ENCODE measurements at regions not wholly inside any gene's neighbourhood (a gene's known extent, or its start where the extent isn't known, plus 50 kb on each side); places are given as distances from the start of the nearest gene placed in this dataset.

DNA sequence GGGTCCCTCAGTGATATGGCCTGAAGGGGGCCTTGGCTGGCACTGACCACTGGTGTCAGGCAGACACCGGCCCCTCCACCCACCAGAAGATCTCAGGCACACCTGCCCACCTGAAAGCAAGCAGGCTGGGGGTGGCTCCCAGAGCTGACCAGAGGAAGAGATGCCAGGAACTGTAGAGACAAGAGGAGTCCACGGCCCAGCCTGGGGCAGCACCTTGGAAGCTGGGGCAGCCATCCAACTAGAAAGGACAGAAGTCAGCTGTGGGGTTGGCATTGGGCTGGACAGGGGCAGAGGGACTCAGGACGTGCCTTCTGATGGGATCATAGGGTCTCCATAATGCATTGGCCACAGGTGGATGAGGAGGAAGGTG, 144.3 kb downstream of the ZNF248 start:
- WGBS (ENCODE audit: low lambda C conversion rate, missing lambda C conversion rate), result 70% methylated on average over 3 of the region's 3 CpGs

DNA sequence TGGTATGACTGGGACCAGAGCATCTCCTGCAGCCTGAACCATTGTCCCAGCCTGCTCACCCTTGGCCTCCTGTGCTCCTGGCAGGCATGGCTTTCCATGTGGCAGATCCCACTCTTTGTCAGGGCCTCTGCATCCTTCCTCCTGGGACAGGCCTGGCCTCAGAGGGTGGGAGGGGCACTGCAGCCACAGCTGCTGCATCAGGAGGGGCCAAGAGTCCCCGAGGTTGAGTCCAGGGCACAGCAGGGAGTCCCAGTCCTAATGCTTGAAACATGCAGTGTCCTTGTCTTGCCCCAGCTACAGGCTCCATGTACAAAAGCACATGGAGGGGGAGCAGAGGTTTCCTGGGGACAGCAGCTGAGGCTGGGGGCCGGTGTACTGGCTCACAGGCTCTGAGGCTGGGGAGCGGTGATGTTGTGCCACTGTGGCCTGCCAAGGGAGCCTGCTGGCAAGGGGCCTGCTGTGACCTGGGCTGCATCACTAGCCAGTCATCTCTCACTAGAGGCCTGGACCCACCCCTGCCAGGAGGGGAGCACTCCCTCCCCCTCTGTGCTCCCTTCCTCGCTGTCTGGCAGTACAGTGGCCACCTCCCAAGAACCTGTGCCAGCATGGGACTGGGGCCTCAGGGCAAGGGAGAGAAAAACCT, 144.8 kb downstream of the ZNF248 start:
- 73% methylated on average over 4 of the region's 4 CpGs for WGBS (ENCODE audit: low lambda C conversion rate, missing lambda C conversion rate)

More for the DNA sequence above, 144.3 kb downstream of the ZNF248 start:
- DNase-seq (ENCODE audit: low spot score), result no peak
- no peak overlapping the region for H3K4me3 ChIP-seq
- H3K9me2 ChIP-seq (replicated peaks; ENCODE audit: insufficient read depth), result no peaks in the 10 kb centered on the region
- H3K27me3 ChIP-seq, result no peaks in the 10 kb centered on the region
- H3K4me1 ChIP-seq (ENCODE audit: insufficient read depth), result no peaks in the 10 kb centered on the region
- no peaks in the 10 kb centered on the region for H3K36me3 ChIP-seq (replicated peaks; ENCODE audit: insufficient read depth, low read depth)
- H3K27ac ChIP-seq, result no peak overlapping the region
- no peaks in the 10 kb centered on the region for H3K9me3 ChIP-seq (ENCODE audit: low read depth)
- no peak overlapping the region for H3K4me2 ChIP-seq
- no peaks in the 10 kb centered on the region for H3K79me2 ChIP-seq
- no peaks in the 10 kb centered on the region for H4K20me1 ChIP-seq (ENCODE audit: insufficient read depth, poor library complexity, severe bottlenecking)
- TF ChIP-seq EZH2phosphoT487 (IDR thresholded peaks at IDR 0.05; ENCODE audit: low read depth, severe bottlenecking, unreplicated experiment) (no peak), EZH2 (IDR thresholded peaks at IDR 0.05; ENCODE audit: borderline replicate concordance) (no peak)
- TF ChIP-seq, protein P1, sequence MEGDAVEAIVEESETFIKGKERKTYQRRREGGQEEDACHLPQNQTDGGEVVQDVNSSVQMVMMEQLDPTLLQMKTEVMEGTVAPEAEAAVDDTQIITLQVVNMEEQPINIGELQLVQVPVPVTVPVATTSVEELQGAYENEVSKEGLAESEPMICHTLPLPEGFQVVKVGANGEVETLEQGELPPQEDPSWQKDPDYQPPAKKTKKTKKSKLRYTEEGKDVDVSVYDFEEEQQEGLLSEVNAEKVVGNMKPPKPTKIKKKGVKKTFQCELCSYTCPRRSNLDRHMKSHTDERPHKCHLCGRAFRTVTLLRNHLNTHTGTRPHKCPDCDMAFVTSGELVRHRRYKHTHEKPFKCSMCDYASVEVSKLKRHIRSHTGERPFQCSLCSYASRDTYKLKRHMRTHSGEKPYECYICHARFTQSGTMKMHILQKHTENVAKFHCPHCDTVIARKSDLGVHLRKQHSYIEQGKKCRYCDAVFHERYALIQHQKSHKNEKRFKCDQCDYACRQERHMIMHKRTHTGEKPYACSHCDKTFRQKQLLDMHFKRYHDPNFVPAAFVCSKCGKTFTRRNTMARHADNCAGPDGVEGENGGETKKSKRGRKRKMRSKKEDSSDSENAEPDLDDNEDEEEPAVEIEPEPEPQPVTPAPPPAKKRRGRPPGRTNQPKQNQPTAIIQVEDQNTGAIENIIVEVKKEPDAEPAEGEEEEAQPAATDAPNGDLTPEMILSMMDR (IDR thresholded peaks at IDR 0.05; ENCODE audit: poor library complexity), result no peak
- no peak overlapping the region for H2AFZ ChIP-seq

DNA sequence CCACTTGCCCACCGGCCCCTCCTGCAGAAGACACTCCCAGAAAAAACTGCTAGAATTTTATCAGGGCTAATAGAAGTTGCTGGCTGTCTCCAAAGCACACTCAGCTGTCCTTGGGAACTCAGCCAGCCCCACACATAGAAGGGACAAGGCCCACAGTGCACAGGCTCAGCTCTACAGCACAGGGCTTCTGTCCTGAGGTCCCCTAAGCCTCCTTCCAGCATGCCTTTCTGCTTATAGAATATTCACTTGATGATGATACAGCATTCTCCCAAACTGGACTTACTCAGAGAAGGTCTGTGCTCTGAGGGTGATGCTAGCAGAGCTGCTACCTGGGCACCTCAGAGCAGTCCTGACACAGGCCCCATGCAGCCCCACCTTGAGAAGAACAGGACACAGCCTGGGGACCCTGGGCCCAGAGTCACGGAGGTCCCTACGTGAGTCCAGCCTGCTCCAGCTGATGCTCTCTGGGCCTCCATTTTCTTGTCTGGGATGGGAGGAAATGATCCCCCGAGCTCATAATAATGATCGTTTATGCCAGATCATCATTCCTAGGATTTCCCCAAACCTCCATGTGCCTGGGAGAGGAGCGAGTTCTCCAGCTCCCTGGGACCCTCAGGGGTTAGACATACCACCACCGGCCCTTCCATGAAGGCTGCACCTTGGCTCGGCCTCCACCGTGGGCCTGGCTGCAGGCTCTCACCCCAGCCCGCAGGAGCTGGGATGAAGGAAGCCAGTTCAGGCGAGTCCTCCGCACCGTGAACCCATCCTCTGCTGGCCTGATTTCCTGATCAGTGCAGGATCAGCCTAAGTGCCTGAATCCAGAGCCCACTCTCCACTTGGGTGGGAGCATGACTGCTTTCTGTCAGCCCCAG, 145.6 kb downstream of the ZNF248 start:
- Histone ChIP-seq H2AFZ (no peak overlapping the region), H3K4me3 (no peak overlapping the region), H3K27ac (no peak overlapping the region), H3K79me2 (no peaks in the 10 kb centered on the region), H4K20me1 (ENCODE audit: insufficient read depth, poor library complexity, severe bottlenecking) (no peaks in the 10 kb centered on the region), H3K4me2 (no peak overlapping the region), H3K9me2 (replicated peaks; ENCODE audit: insufficient read depth) (no peaks in the 10 kb centered on the region), H3K4me1 (ENCODE audit: insufficient read depth) (no peaks in the 10 kb centered on the region), H3K36me3 (replicated peaks; ENCODE audit: insufficient read depth, low read depth) (no peaks in the 10 kb centered on the region), H3K27me3 (no peaks in the 10 kb centered on the region), H3K9me3 (ENCODE audit: low read depth) (no peaks in the 10 kb centered on the region)
- DNase-seq (ENCODE audit: low spot score), result no peak
- 80% methylated on average over 13 of the region's 13 CpGs for WGBS (ENCODE audit: low lambda C conversion rate, missing lambda C conversion rate)
- no peak for TF ChIP-seq EZH2 (IDR thresholded peaks at IDR 0.05; ENCODE audit: borderline replicate concordance)
- TF ChIP-seq, protein P1 (IDR thresholded peaks at IDR 0.05; ENCODE audit: poor library complexity), result no peak
- TF ChIP-seq EZH2phosphoT487 (IDR thresholded peaks at IDR 0.05; ENCODE audit: low read depth, severe bottlenecking, unreplicated experiment), result no peak

More for the DNA sequence above, 144.8 kb downstream of the ZNF248 start:
- no peaks in the 10 kb centered on the region for H3K79me2 ChIP-seq
- H4K20me1 ChIP-seq (ENCODE audit: insufficient read depth, poor library complexity, severe bottlenecking), result no peaks in the 10 kb centered on the region
- no peaks in the 10 kb centered on the region for H3K9me2 ChIP-seq (replicated peaks; ENCODE audit: insufficient read depth)
- H3K4me2 ChIP-seq, result no peak overlapping the region
- H3K4me3 ChIP-seq, result no peak overlapping the region
- H3K27me3 ChIP-seq, result no peaks in the 10 kb centered on the region
- TF ChIP-seq EZH2phosphoT487 (IDR thresholded peaks at IDR 0.05; ENCODE audit: low read depth, severe bottlenecking, unreplicated experiment) (no peak), EZH2 (IDR thresholded peaks at IDR 0.05; ENCODE audit: borderline replicate concordance) (no peak)
- TF ChIP-seq, protein P1 (IDR thresholded peaks at IDR 0.05; ENCODE audit: poor library complexity), result no peak
- no peak overlapping the region for H3K27ac ChIP-seq
- H3K36me3 ChIP-seq (replicated peaks; ENCODE audit: insufficient read depth, low read depth), result no peaks in the 10 kb centered on the region
- H2AFZ ChIP-seq, result no peak overlapping the region
- no peaks in the 10 kb centered on the region for H3K9me3 ChIP-seq (ENCODE audit: low read depth)
- no peak for DNase-seq (ENCODE audit: low spot score)
- H3K4me1 ChIP-seq (ENCODE audit: insufficient read depth), result no peaks in the 10 kb centered on the region

Measured in hepatocyte (in vitro differentiated cells).